K562 (cell line): ENCODE measurements at regions not wholly inside any gene's neighbourhood (a gene's known extent, or its start where the extent isn't known, plus 50 kb on each side); places are given as distances from the start of the nearest gene placed in this dataset.

Experiments
- ATAC-seq: fragments of 200-7000 bp; cut with Tn5 transposase; 3 replicates; pipeline ENCODE4 v1.9.1; 2020; ENCODE audit warnings: moderate library complexity
- BruUV-seq: library from RNA; stranded (reverse); fragments of 400-500 nt; replicated peaks from 2 replicates; lab custom pipeline; 2021; lab: Mats Ljungman, UMichigan
- CTCF ChIA-PET: fragments of 300-600 bp; formaldehyde crosslinking; extraction: SDS; loops from one replicate; lab custom pipeline; 2021; ENCODE audit warnings: low intra/inter-chr PET ratio; lab: Yijun Ruan, JAX
- POLR2A ChIA-PET: fragments of 300-600, 350-650 bp; sonication (Branson Sonifier 250); formaldehyde crosslinking; extraction: SDS; loops from one replicate; lab custom pipeline; 2021; ENCODE audit warnings: antibody characterized with exemption, inconsistent platforms; lab: Yijun Ruan, JAX
- DNase-seq, 4 experiments: peaks; one replicate each; pipeline versions ENCODE4 v3.0.0 to v3.0.0-alpha.2; 2011 to 2018; ENCODE audit warnings: low spot score in 3 of 4, mixed read lengths in 3 of 4; ENCODE audit errors: extremely low read depth in 1 of 4
- FAIRE-seq: peaks from 2 replicates; lab custom pipeline; 2011; peaks lifted over from hg19 to GRCh38; lab: Jason Lieb, UNC
- H2AFZ ChIP-seq: 2 replicates; pipeline ENCODE4 v1.6.0; 2011; ENCODE audit warnings: low read depth, low read length, control low read depth, inconsistent platforms
- H3K27ac ChIP-seq: fragments of 200-600 bp; 3 replicates; pipeline ENCODE4 v1.8.0; 2011; ENCODE audit warnings: low read depth, mild to moderate bottlenecking, control low read depth, inconsistent platforms, low read length, moderate library complexity, mixed read lengths; ENCODE audit errors: extremely low read depth
- H3K27me3 ChIP-seq, 2 experiments: fragments of 300-600 bp in 1 of 2; 2 replicates in 1 of 2; 3 replicates in 1 of 2; pipeline versions ENCODE4 v1.6.0 to v1.8.0; 2011; ENCODE audit warnings: inconsistent platforms in 2 of 2, low read length in 2 of 2, mild to moderate bottlenecking in 1 of 2, mixed read lengths in 1 of 2, moderate library complexity in 1 of 2; ENCODE audit not compliant: control insufficient read depth in 2 of 2, insufficient read depth in 2 of 2
- H3K36me3 ChIP-seq: fragments of 300-600 bp; 3 replicates; pipeline ENCODE4 v1.8.0; 2011; ENCODE audit warnings: mild to moderate bottlenecking, low read length, inconsistent platforms; ENCODE audit not compliant: control insufficient read depth, insufficient read depth
- H3K4me1 ChIP-seq, 2 experiments: fragments of 200-600 bp in 1 of 2; replicated peaks in 1 of 2; 2 replicates in 1 of 2; 3 replicates in 1 of 2; pipeline versions ENCODE4 v1.5.1 to v1.8.0; 2011; ENCODE audit warnings: inconsistent platforms in 2 of 2, low read length in 2 of 2, mild to moderate bottlenecking in 1 of 2, mixed read lengths in 1 of 2, moderate library complexity in 1 of 2; ENCODE audit not compliant: control insufficient read depth in 2 of 2, insufficient read depth in 2 of 2
- H3K4me2 ChIP-seq: 2 replicates; pipeline ENCODE4 v1.6.1; 2011; ENCODE audit warnings: low read length, control low read depth, inconsistent platforms, mixed read lengths; ENCODE audit not compliant: insufficient read depth
- H3K4me3 ChIP-seq: fragments of 200-600 bp; sonication (generic), shearing (Covaris generic); 2 replicates; pipeline ENCODE4 v1.5.1; 2016; ENCODE audit warnings: control low read depth, inconsistent platforms
- H3K79me2 ChIP-seq: fragments of 200-600 bp; 3 replicates; pipeline ENCODE4 v1.8.0; 2011; ENCODE audit warnings: low read length, inconsistent platforms; ENCODE audit not compliant: control insufficient read depth, insufficient read depth
- H3K9ac ChIP-seq, 2 experiments: 2 replicates each; pipeline versions ENCODE4 v1.6.0 to v1.6.1; 2011; ENCODE audit warnings: low read depth in 2 of 2, low read length in 2 of 2, control low read depth in 1 of 2, inconsistent platforms in 1 of 2, mild to moderate bottlenecking in 1 of 2, mixed read lengths in 1 of 2; ENCODE audit not compliant: insufficient read depth in 1 of 2
- H3K9me1 ChIP-seq: one replicate; pipeline ENCODE4 v1.6.0; 2011; ENCODE audit warnings: inconsistent platforms, mild to moderate bottlenecking, low read length, moderate library complexity; ENCODE audit not compliant: control insufficient read depth, insufficient read depth
- H3K9me3 ChIP-seq: replicated peaks from 2 replicates; pipeline ENCODE4 v1.5.1; 2011; ENCODE audit warnings: low read depth, low read length, inconsistent platforms; ENCODE audit not compliant: control insufficient read depth, insufficient read depth
- H4K20me1 ChIP-seq: replicated peaks from 2 replicates; pipeline ENCODE4 v1.6.1; 2011; ENCODE audit warnings: low read length, inconsistent platforms, mixed read lengths; ENCODE audit not compliant: control insufficient read depth, insufficient read depth
- BCL6 ChIP-seq: fragments of 250-450 bp; sonication (Bioruptor Pico); IDR thresholded peaks from 2 replicates; pipeline ENCODE4 v1.4.0; 2020
- BHLHE40 ChIP-seq: IDR thresholded peaks from 2 replicates; pipeline ENCODE4 v1.6.1; 2011; ENCODE audit warnings: low read length, improper control_type of control experiment
- CBFA2T2 ChIP-seq: fragments of 450-650 bp; conservative IDR thresholded peaks from 2 replicates; pipeline ENCODE4 v1.6.1; 2017; ENCODE audit warnings: mild to moderate bottlenecking
- CBX5 ChIP-seq: IDR thresholded peaks from 2 replicates; pipeline ENCODE4 v1.6.1; 2014; ENCODE audit warnings: low read depth, borderline replicate concordance
- IFI16 ChIP-seq: fragments of 250-450 bp; sonication (Bioruptor Pico); IDR thresholded peaks from 2 replicates; pipeline ENCODE4 v2.1.2; 2022; ENCODE audit warnings: mild to moderate bottlenecking, inconsistent platforms
- POLR2AphosphoS2 ChIP-seq: IDR thresholded peaks from 2 replicates; pipeline ENCODE4 v1.6.1; 2012; ENCODE audit warnings: low read length, improper control_type of control experiment
- TOE1 ChIP-seq, 2 experiments: fragments of 450-650 bp in 1 of 2; sonication (generic) in 1 of 2; formaldehyde crosslinking in 1 of 2; IDR thresholded peaks; 2 replicates each; pipeline versions ENCODE4 v1.7.1 to v1.8.0; 2016 to 2022; ENCODE audit warnings: borderline replicate concordance in 2 of 2, mild to moderate bottlenecking in 2 of 2, antibody characterized with exemption in 1 of 2, inconsistent platforms in 1 of 2, low read depth in 1 of 2, missing genetic modification reagents in 1 of 2, moderate library complexity in 1 of 2
- ZNF121 ChIP-seq: sonication (generic); formaldehyde crosslinking; conservative IDR thresholded peaks from 2 replicates; pipeline ENCODE4 v1.8.0; 2022; ENCODE audit warnings: missing genetic modification reagents
- ZNF143 ChIP-seq: sonication (generic); formaldehyde crosslinking; IDR thresholded peaks from 2 replicates; pipeline ENCODE4 v1.9.0; 2022; ENCODE audit warnings: mild to moderate bottlenecking, missing genetic modification reagents
- ZNF431 ChIP-seq: sonication (generic); formaldehyde crosslinking; IDR thresholded peaks from 2 replicates; pipeline ENCODE4 v1.8.0; 2022; ENCODE audit warnings: mild to moderate bottlenecking, missing genetic modification reagents
- ZNF766 ChIP-seq: fragments of 200-800 bp; sonication (Bioruptor generic); conservative IDR thresholded peaks from 2 replicates; pipeline ENCODE4 v1.6.1; 2016; ENCODE audit warnings: missing genetic modification characterization, missing compliant biosample characterization
- WGBS: fragments of 100-300 bp; shearing (Covaris generic); methylation state at CpG from one replicate; pipeline ENCODE4 v1.1.6; 2016; ENCODE audit warnings: low coverage, mixed read lengths; ENCODE audit not compliant: insufficient coverage; ENCODE audit errors: missing lambda C conversion rate; 5-methylcytosine and 5-hydroxymethylcytosine counted together
- in situ Hi-C: fragments of 300-500 bp; cut with MboI; formaldehyde crosslinking; loops from 4 replicates; pipeline ENCODE4 v1.15.0; 2018; ENCODE audit warnings: inconsistent platforms, mixed read lengths
- intact Hi-C: fragments of 100-400 bp; cut with micrococcal nuclease; formaldehyde crosslinking; loops from 2 replicates; pipeline ENCODE4 v1.14.2; 2022
- TF ChIP-seq, protein P1 (sequence below), 2 experiments: fragments of 450-650 bp; conservative IDR thresholded peaks; 2 replicates each; pipeline ENCODE4 v1.6.1; 2017; ENCODE audit warnings: mild to moderate bottlenecking in 2 of 2, moderate library complexity in 2 of 2

DNA sequence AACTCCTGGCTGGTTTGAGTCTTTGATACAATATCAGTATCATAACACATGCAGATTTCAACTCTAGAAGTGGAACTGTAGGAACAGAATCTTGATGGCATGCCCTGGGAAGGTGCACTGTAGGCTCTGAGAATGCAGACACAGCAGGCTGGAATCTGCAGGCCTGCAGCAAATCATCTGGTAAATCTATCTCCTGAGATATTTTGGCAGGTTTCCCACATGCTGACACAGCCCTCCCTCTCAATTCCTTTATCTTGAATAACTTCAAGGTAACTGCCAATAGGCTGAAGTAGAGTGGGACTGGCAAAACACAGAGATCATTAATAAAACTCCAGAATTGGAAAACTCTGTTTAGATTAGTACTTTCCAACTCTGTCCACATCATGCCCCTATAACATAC lies 177.8 kb upstream of the PCSK5 start:
- no peak for FAIRE-seq
- BruUV-seq, result no TSS peak

DNA sequence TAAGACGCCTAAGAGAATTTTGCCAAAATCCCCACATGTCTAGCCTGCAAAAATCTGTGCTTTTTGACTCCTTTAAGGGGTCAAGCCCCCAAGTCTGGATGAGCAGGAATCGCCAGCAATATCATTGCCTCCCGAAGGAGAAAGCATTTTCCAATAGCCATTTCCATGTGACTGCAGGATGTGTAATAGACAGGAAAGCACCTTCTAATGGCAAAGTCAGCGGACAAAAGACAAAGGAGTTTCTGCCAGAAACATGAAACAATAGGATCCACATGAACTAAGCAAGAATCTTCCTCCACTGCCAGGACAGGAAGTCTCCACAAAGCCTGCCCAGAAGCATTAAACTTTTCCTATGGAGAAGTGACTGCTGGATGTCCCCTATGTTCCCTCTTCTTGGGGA lies 177.1 kb upstream of the PCSK5 start:
- ATAC-seq, result no peak
- CTCF ChIA-PET, result no interaction called here
- intact Hi-C loops, result no loop called here
- 0% methylated on average over 4 of the region's 4 CpGs for WGBS
- Histone ChIP-seq H3K79me2 (no peaks in the 10 kb centered on the region), H4K20me1 (no peaks in the 10 kb centered on the region), H3K4me2 (no peak overlapping the region), H3K27ac (no peak overlapping the region), H3K9ac (no peak overlapping the region), H3K9me3 (no peaks in the 10 kb centered on the region), H3K27me3 (no peaks in the 10 kb centered on the region), H3K36me3 (no peaks in the 10 kb centered on the region), H3K9me1 (no peaks in the 10 kb centered on the region), H2AFZ (no peak overlapping the region), H3K4me1 (no peaks in the 10 kb centered on the region), H3K4me3 (no peak overlapping the region)
- in situ Hi-C loops, result no loop called here
- no peak for FAIRE-seq
- POLR2A ChIA-PET, result no interaction called here
- no TSS peak for BruUV-seq
- no peak for DNase-seq
- TF ChIP-seq ZNF431 (no peak), BHLHE40 (no peak), IFI16 (no peak)
- TF ChIP-seq, protein P1, sequence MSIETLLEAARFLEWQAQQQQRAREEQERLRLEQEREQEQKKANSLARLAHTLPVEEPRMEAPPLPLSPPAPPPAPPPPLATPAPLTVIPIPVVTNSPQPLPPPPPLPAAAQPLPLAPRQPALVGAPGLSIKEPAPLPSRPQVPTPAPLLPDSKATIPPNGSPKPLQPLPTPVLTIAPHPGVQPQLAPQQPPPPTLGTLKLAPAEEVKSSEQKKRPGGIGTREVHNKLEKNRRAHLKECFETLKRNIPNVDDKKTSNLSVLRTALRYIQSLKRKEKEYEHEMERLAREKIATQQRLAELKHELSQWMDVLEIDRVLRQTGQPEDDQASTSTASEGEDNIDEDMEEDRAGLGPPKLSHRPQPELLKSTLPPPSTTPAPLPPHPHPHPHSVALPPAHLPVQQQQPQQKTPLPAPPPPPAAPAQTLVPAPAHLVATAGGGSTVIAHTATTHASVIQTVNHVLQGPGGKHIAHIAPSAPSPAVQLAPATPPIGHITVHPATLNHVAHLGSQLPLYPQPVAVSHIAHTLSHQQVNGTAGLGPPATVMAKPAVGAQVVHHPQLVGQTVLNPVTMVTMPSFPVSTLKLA (conservative IDR thresholded peaks at IDR 0.05), result no peak

More for the DNA sequence above, 177.8 kb upstream of the PCSK5 start:
- intact Hi-C loops, result no loop called here
- H3K79me2 ChIP-seq, result no peaks in the 10 kb centered on the region
- no peak overlapping the region for H3K9ac ChIP-seq
- no peak for DNase-seq
- H3K4me2 ChIP-seq, result no peak overlapping the region
- H3K27me3 ChIP-seq, result no peaks in the 10 kb centered on the region
- no peaks in the 10 kb centered on the region for H3K9me1 ChIP-seq
- ChIA-PET CTCF (no interaction called here), POLR2A (no interaction called here)
- no peak overlapping the region for H3K4me3 ChIP-seq
- no peak for TF ChIP-seq ZNF121
- TF ChIP-seq ZNF766 (CRISPR knock-in tag), result no peak
- no peak for TF ChIP-seq TOE1 (IDR thresholded peaks at IDR 0.05; ENCODE audit: borderline replicate concordance)
- no peak for TF ChIP-seq TOE1 (CRISPR knock-in tag; IDR thresholded peaks at IDR 0.05; ENCODE audit: borderline replicate concordance, low read depth)
- TF ChIP-seq BCL6 (CRISPR knock-in tag), result no peak
- TF ChIP-seq CBFA2T2, result no peak
- TF ChIP-seq CBX5, result no peak
- TF ChIP-seq POLR2AphosphoS2, result no peak
- no peak for TF ChIP-seq ZNF143 (CRISPR knock-in tag)
- H3K9me3 ChIP-seq, result no peaks in the 10 kb centered on the region
- no peak for ATAC-seq
- no peaks in the 10 kb centered on the region for H3K4me1 ChIP-seq
- in situ Hi-C loops, result no loop called here
- H4K20me1 ChIP-seq, result no peaks in the 10 kb centered on the region
- H3K36me3 ChIP-seq, result no peaks in the 10 kb centered on the region
- H3K27ac ChIP-seq, result no peak overlapping the region
- H2AFZ ChIP-seq, result no peak overlapping the region
